HL-60 (cell line): ENCODE measurements at regions not wholly inside any gene's neighbourhood (a gene's known extent, or its start where the extent isn't known, plus 50 kb on each side); places are given as distances from the start of the nearest gene placed in this dataset.
"Not testable (repeated sequence)": the region's sequence is repeated elsewhere in the genome, so short reads cannot be mapped to it uniquely, and the experiment has no call there.

Source experiments
- DNase-seq, 2 experiments: peaks; one replicate each; pipeline ENCODE4 v3.0.0-alpha.2; 2010 to 2020; ENCODE audit warnings: low read depth in 1 of 2, low spot score in 1 of 2
- H3K27ac ChIP-seq: fragments of 250-450 bp; sonication (Bioruptor Pico); replicated peaks from 2 replicates; pipeline ENCODE4 v1.5.1; 2020; ENCODE audit warnings: mild to moderate bottlenecking, moderate library complexity
- H3K27me3 ChIP-seq: fragments of 250-450 bp; sonication (Bioruptor Pico); 2 replicates; pipeline ENCODE4 v1.5.1; 2021; ENCODE audit warnings: mild to moderate bottlenecking, moderate library complexity; ENCODE audit not compliant: insufficient read depth, poor library complexity, severe bottlenecking
- H3K4me3 ChIP-seq: replicated peaks from 2 replicates; pipeline ENCODE4 v1.5.1; 2011; ENCODE audit warnings: mild to moderate bottlenecking, control low read depth, low read length; ENCODE audit not compliant: insufficient read depth
- GABPA ChIP-seq: IDR thresholded peaks from 2 replicates; pipeline ENCODE4 v1.6.1; 2012; ENCODE audit warnings: low read depth
- POLR2AphosphoS5 ChIP-seq: IDR thresholded peaks from 2 replicates; pipeline ENCODE4 v1.6.1; 2012; ENCODE audit warnings: low read depth
- SPI1 ChIP-seq: IDR thresholded peaks from 2 replicates; pipeline ENCODE4 v1.6.1; 2012; ENCODE audit warnings: low read depth, mild to moderate bottlenecking, borderline replicate concordance
- TF ChIP-seq, protein P1 (sequence below): IDR thresholded peaks from one replicate; pipeline ENCODE4 v1.5.1; 2011; ENCODE audit warnings: low read length, control low read depth, inconsistent platforms; ENCODE audit not compliant: insufficient read depth
- TF ChIP-seq, protein P2 (sequence below): IDR thresholded peaks from 2 replicates; pipeline ENCODE4 v1.6.1; 2012; ENCODE audit warnings: low read depth; ENCODE audit not compliant: insufficient replicate concordance

DNA sequence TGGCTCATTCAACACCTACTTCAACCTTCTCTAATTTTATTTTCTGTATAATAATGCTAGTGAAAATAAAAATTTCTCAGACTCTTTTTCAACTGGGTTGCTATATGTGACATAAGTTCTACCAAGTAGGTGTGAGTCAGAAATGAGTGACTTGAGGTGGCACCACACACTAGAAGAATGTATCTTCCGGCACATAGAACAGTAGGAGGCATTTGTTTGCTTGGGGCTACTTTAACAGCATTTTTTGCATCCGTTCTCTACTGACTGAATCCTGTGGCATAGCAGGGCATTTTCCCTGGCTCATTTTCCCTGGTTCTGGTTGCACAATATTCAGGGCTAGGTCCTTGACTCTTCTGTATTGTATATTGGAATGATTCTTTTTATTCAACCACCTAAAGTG is 194.0 kb upstream of the SLC16A7 start:
- H3K4me3 ChIP-seq: no peak overlapping the region
- H3K27ac ChIP-seq: no peak overlapping the region
- no peaks in the 10 kb centered on the region for H3K27me3 ChIP-seq
- DNase-seq: no peak
- TF ChIP-seq, protein P1, sequence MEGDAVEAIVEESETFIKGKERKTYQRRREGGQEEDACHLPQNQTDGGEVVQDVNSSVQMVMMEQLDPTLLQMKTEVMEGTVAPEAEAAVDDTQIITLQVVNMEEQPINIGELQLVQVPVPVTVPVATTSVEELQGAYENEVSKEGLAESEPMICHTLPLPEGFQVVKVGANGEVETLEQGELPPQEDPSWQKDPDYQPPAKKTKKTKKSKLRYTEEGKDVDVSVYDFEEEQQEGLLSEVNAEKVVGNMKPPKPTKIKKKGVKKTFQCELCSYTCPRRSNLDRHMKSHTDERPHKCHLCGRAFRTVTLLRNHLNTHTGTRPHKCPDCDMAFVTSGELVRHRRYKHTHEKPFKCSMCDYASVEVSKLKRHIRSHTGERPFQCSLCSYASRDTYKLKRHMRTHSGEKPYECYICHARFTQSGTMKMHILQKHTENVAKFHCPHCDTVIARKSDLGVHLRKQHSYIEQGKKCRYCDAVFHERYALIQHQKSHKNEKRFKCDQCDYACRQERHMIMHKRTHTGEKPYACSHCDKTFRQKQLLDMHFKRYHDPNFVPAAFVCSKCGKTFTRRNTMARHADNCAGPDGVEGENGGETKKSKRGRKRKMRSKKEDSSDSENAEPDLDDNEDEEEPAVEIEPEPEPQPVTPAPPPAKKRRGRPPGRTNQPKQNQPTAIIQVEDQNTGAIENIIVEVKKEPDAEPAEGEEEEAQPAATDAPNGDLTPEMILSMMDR: no peak
- TF ChIP-seq GABPA (no peak), SPI1 (no peak), POLR2AphosphoS5 (no peak)
- TF ChIP-seq, protein P2, sequence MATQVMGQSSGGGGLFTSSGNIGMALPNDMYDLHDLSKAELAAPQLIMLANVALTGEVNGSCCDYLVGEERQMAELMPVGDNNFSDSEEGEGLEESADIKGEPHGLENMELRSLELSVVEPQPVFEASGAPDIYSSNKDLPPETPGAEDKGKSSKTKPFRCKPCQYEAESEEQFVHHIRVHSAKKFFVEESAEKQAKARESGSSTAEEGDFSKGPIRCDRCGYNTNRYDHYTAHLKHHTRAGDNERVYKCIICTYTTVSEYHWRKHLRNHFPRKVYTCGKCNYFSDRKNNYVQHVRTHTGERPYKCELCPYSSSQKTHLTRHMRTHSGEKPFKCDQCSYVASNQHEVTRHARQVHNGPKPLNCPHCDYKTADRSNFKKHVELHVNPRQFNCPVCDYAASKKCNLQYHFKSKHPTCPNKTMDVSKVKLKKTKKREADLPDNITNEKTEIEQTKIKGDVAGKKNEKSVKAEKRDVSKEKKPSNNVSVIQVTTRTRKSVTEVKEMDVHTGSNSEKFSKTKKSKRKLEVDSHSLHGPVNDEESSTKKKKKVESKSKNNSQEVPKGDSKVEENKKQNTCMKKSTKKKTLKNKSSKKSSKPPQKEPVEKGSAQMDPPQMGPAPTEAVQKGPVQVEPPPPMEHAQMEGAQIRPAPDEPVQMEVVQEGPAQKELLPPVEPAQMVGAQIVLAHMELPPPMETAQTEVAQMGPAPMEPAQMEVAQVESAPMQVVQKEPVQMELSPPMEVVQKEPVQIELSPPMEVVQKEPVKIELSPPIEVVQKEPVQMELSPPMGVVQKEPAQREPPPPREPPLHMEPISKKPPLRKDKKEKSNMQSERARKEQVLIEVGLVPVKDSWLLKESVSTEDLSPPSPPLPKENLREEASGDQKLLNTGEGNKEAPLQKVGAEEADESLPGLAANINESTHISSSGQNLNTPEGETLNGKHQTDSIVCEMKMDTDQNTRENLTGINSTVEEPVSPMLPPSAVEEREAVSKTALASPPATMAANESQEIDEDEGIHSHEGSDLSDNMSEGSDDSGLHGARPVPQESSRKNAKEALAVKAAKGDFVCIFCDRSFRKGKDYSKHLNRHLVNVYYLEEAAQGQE: no peak

DNA sequence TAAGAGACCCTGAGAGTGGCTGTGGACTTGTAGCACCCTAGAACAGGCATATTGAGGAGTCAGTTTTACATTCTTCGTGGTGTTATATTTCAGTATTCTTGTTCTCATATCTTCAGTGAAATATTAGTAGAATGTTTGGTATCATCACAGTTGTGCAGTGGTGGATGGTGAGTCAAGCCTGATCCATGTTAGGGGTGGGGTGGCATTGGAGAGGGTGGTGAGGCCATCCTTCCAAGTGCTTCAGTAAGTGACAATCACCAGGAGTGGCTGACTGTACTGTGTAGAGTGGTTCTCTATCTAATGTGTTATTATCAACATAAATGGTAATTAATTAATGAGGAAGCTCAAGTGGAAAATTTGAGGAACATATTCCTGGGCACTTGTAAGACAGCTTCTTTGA is 197.7 kb upstream of the SLC16A7 start:
- Histone ChIP-seq H3K27me3 (no peaks in the 10 kb centered on the region), H3K27ac (no peak overlapping the region), H3K4me3 (no peak overlapping the region)
- DNase-seq: no peak
- TF ChIP-seq, protein P2: no peak
- TF ChIP-seq SPI1 (no peak), GABPA (no peak), POLR2AphosphoS5 (no peak)
- TF ChIP-seq, protein P1: no peak

DNA sequence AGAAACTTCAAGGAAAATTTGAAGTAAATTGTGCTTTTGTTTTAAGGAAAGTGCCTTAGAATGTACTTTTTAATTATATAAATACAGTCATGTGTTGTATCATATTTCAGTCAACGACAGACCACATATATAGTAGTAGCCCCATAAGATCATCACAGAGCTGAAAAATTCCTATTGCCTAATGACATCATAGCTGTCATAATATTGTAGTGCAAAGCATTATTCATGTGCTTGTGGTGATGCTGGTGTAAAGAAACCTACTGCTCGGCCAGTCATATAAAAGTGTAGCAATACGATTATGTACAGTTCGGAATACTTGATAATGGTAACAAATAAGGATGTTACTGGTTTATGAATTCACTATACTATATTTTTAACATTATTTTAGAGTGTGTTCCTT is 198.9 kb upstream of the SLC16A7 start:
- Histone ChIP-seq H3K4me3 (no peak overlapping the region), H3K27ac (no peak overlapping the region), H3K27me3 (no peaks in the 10 kb centered on the region)
- no peak for DNase-seq
- TF ChIP-seq SPI1: no peak
- TF ChIP-seq, protein P2: no peak

DNA sequence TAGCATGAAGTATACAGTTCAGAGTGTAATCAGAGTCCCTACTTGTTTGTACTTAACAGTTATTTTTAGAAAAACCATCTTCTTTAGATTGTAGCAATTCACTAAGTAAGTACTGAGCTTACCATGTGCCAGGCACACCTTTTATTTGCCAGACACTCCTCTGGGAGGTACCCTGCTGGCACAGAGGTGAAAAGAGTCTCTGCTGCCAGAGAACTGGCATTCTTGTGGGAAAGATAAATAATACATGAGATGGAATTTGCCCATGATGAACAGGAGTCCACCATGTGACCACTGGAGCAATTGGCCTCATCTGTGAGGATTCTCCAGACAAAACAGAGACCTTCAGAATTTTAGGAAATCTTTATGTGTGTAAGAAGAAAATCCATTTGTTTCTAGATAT is 199.3 kb upstream of the SLC16A7 start:
- DNase-seq: no peak
- Histone ChIP-seq H3K27me3 (no peaks in the 10 kb centered on the region), H3K4me3 (no peak overlapping the region), H3K27ac (no peak overlapping the region)
- TF ChIP-seq GABPA: no peak
- TF ChIP-seq SPI1: no peak
- TF ChIP-seq POLR2AphosphoS5: no peak
- TF ChIP-seq, protein P2: no peak
- TF ChIP-seq, protein P1: no peak

DNA sequence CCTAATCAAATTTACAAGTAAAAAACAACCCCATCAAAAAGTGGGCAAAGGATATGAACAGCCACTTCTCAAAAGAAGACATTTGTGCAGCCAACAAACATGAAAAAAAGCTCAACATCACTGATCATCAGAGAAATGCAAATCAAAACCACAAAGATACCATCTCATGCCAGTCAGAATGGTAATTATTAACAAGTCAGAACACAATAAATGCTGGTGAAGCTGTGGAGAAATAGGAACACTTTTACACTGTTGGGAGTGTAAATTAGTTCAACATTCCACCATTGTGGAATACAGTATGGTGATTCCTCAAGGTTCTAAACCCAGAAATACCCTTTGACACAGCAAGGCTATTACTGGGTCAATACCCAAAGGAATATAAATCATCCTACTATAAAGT is 200.5 kb upstream of the SLC16A7 start:
- not testable (repeated sequence) for H3K27ac ChIP-seq, DNase-seq, H3K4me3 ChIP-seq, H3K27me3 ChIP-seq
